ENCODE measurements at regions not wholly inside any gene's neighbourhood (a gene's known extent, or its start where the extent isn't known, plus 50 kb on each side); places are given as distances from the start of the nearest gene placed in this dataset.
A peak's percentile ranks its signal among the peaks of the same experiment; 100 is the strongest.
"Not testable (repeated sequence)": the region's sequence is repeated elsewhere in the genome, so short reads cannot be mapped to it uniquely, and the experiment has no call there.

DNA sequence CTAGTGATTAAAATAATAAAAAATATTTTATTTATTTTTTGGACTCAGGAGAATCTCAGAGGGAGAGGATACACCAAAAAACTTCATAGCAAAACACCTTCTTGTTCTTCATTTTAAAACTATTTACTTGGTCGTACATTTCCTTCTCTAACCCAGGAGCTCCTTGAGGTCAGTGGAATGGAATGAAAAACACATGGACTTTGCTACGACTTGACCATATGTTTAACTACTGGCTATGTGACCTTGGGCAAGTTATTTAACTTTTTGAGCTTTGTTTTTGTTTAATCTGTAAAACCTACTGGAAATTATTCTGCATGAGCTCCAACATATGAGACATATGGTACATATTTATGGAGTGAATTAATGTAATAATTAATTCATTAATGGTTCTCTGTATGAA, 1005.5 kb upstream of the CITED2 start:
- Histone ChIP-seq H2AK5ac (ENCODE audit: low read length, severe bottlenecking) (no peak overlapping the region), H3K14ac (ENCODE audit: low read length in 2 of 2) (no peak overlapping the region), H3K4me3 (ENCODE audit: insufficient read depth in 1 of 2, low read depth in 1 of 2, low read length in 2 of 2) (no peak overlapping the region), H2BK5ac (ENCODE audit: low read depth, low read length, poor library complexity, severe bottlenecking) (no peak overlapping the region), H3K4me1 (ENCODE audit: control insufficient read depth, insufficient read depth, low read depth, low read length) (peaks cover 2% of the 10 kb centered on the region), H4K8ac (ENCODE audit: low read length) (no peak overlapping the region), H3K79me1 (replicated peaks; ENCODE audit: low read length, poor library complexity, severe bottlenecking) (no peaks in the 10 kb centered on the region), H3K23ac (ENCODE audit: low read length in 2 of 2) (no peak overlapping the region), H2AFZ (ENCODE audit: low read depth, low read length) (no peak overlapping the region), H3K4me2 (ENCODE audit: low read length, poor library complexity, severe bottlenecking) (no peak overlapping the region), H3K18ac (ENCODE audit: low read depth in 1 of 2, low read length in 2 of 2) (no peak overlapping the region), H3K9me3 (ENCODE audit: control insufficient read depth, low read length) (peaks cover 6% of the 10 kb centered on the region), H3K36me3 (ENCODE audit: control insufficient read depth in 1 of 2, insufficient read depth in 2 of 2, low read depth in 1 of 2, low read length in 2 of 2) (no peaks in the 10 kb centered on the region), H2BK15ac (ENCODE audit: low read depth, poor library complexity, severe bottlenecking) (no peak overlapping the region), H3K27me3 (ENCODE audit: control insufficient read depth in 1 of 2, insufficient read depth in 1 of 2, low read length in 2 of 2) (no peaks in the 10 kb centered on the region), H3K27ac (ENCODE audit: low read length, poor library complexity, severe bottlenecking) (no peak overlapping the region), H2BK120ac (ENCODE audit: low read depth, low read length) (no peak overlapping the region), H3K4ac (ENCODE audit: low read depth in 1 of 2, low read length in 2 of 2) (no peak overlapping the region), H4K91ac (ENCODE audit: low read length) (no peak overlapping the region), H3K9ac (ENCODE audit: low read length) (no peak overlapping the region), H2BK12ac (ENCODE audit: low read length in 2 of 2) (no peak overlapping the region)
- DNase-seq = peak; percentile 52
- whole genome bisulfite sequencing = 50% methylated on average over 2 of the region's 2 CpGs

DNA sequence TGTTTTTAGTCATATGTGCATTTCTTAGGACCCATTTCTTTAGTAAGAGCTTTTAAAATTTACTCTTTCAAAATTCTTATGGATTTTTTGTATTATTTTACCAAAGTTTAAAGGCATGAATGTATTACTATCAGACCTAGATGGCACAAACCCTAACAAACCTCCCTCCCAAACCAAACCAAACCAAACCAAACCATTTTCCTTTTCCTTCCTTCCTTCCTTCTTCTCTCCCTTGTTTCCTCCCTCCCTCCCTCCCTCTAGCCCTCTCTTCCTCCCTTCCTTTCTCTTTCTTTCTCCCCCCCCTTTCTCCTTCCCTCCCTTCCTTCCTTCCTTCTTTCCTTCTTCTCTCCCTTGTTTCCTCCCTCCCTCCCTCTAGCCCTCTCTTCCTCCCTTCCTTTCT, 1001.8 kb upstream of the CITED2 start:
- H2BK15ac ChIP-seq (ENCODE audit: low read depth, poor library complexity, severe bottlenecking) = no peak overlapping the region
- no peak overlapping the region for H2BK12ac ChIP-seq (ENCODE audit: low read length in 2 of 2)
- H3K9ac ChIP-seq (ENCODE audit: low read length) = no peak overlapping the region
- H3K4me1 ChIP-seq (ENCODE audit: control insufficient read depth, insufficient read depth, low read depth, low read length) = peaks cover 2% of the 10 kb centered on the region
- no peak overlapping the region for H4K8ac ChIP-seq (ENCODE audit: low read length)
- no peak overlapping the region for H3K18ac ChIP-seq (ENCODE audit: low read depth in 1 of 2, low read length in 2 of 2)
- H2BK120ac ChIP-seq (ENCODE audit: low read depth, low read length) = no peak overlapping the region
- H3K23ac ChIP-seq (ENCODE audit: low read length in 2 of 2) = no peak overlapping the region
- DNase-seq = no peak
- H3K9me3 ChIP-seq (ENCODE audit: control insufficient read depth, low read length) = no peaks in the 10 kb centered on the region
- H3K27ac ChIP-seq (ENCODE audit: low read length, poor library complexity, severe bottlenecking) = no peak overlapping the region
- H3K36me3 ChIP-seq (ENCODE audit: control insufficient read depth in 1 of 2, insufficient read depth in 2 of 2, low read depth in 1 of 2, low read length in 2 of 2) = no peaks in the 10 kb centered on the region
- H2BK5ac ChIP-seq (ENCODE audit: low read depth, low read length, poor library complexity, severe bottlenecking) = no peak overlapping the region
- H3K27me3 ChIP-seq (ENCODE audit: control insufficient read depth in 1 of 2, insufficient read depth in 1 of 2, low read length in 2 of 2) = no peaks in the 10 kb centered on the region
- H2AFZ ChIP-seq (ENCODE audit: low read depth, low read length) = no peak overlapping the region
- no peak overlapping the region for H3K4me3 ChIP-seq (ENCODE audit: insufficient read depth in 1 of 2, low read depth in 1 of 2, low read length in 2 of 2)
- no peak overlapping the region for H3K4ac ChIP-seq (ENCODE audit: low read depth in 1 of 2, low read length in 2 of 2)
- no peak overlapping the region for H3K4me2 ChIP-seq (ENCODE audit: low read length, poor library complexity, severe bottlenecking)
- H2AK5ac ChIP-seq (ENCODE audit: low read length, severe bottlenecking) = no peak overlapping the region
- H3K14ac ChIP-seq (ENCODE audit: low read length in 2 of 2) = no peak overlapping the region
- H4K91ac ChIP-seq (ENCODE audit: low read length) = no peak overlapping the region
- no peaks in the 10 kb centered on the region for H3K79me1 ChIP-seq (replicated peaks; ENCODE audit: low read length, poor library complexity, severe bottlenecking)

DNA sequence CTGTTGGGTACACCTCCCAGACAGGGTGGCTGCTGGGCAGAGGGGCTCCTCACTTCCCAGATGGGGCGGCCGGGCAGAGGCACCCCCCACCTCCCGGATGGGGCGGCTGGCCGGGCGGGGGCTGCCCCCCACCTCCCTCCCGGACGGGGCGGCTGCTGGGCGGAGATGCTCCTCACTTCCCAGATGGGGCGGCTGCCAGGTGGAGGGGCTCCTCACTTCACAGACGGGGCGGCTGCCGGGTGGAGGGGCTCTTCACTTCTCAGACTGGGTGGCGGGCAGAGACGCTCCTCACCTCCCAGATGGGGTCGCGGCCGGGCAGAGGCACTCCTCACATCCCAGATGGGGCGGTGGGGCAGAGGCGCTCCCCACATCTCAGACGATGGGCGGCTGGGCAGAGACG, 999.3 kb upstream of the CITED2 start:
- H3K27me3 ChIP-seq (ENCODE audit: control insufficient read depth in 1 of 2, insufficient read depth in 1 of 2, low read length in 2 of 2); H2AFZ ChIP-seq (ENCODE audit: low read depth, low read length); H3K14ac ChIP-seq (ENCODE audit: low read length in 2 of 2); H3K36me3 ChIP-seq (ENCODE audit: control insufficient read depth in 1 of 2, insufficient read depth in 2 of 2, low read depth in 1 of 2, low read length in 2 of 2); H2BK12ac ChIP-seq (ENCODE audit: low read length in 2 of 2); H3K4me2 ChIP-seq (ENCODE audit: low read length, poor library complexity, severe bottlenecking); H3K18ac ChIP-seq (ENCODE audit: low read depth in 1 of 2, low read length in 2 of 2); H3K79me1 ChIP-seq (replicated peaks; ENCODE audit: low read length, poor library complexity, severe bottlenecking); H2BK15ac ChIP-seq (ENCODE audit: low read depth, poor library complexity, severe bottlenecking); H3K4ac ChIP-seq (ENCODE audit: low read depth in 1 of 2, low read length in 2 of 2); H3K23ac ChIP-seq (ENCODE audit: low read length in 2 of 2); H4K91ac ChIP-seq (ENCODE audit: low read length); H3K4me3 ChIP-seq (ENCODE audit: insufficient read depth in 1 of 2, low read depth in 1 of 2, low read length in 2 of 2); DNase-seq; H3K4me1 ChIP-seq (ENCODE audit: control insufficient read depth, insufficient read depth, low read depth, low read length); H3K9ac ChIP-seq (ENCODE audit: low read length); H3K9me3 ChIP-seq (ENCODE audit: control insufficient read depth, low read length); H3K27ac ChIP-seq (ENCODE audit: low read length, poor library complexity, severe bottlenecking); H4K8ac ChIP-seq (ENCODE audit: low read length); H2AK5ac ChIP-seq (ENCODE audit: low read length, severe bottlenecking); H2BK5ac ChIP-seq (ENCODE audit: low read depth, low read length, poor library complexity, severe bottlenecking): not testable (repeated sequence)
- WGBS = 99% methylated on average over 15 of the region's 24 CpGs
- H2BK120ac ChIP-seq (ENCODE audit: low read depth, low read length) = peak overlapping the region; percentile 19

DNA sequence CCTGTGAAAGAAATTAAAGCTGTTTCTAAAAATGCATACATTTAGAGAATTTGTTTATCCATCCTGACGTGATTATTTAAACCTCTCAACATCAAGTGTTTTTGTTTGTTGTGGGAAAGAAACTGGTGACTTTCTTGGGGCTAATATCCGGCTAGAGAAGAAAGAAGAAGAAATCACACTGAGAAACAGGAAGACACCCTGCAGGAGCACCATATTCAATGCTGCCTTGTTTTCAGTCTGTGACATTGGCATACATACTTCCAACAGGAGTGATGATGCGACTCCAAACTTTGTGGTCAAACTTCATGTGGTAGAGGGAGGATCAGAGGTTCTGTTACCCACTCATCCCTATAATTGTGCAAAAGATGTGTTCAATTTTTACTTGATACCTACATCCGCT, 997.6 kb upstream of the CITED2 start:
- H2BK5ac ChIP-seq (ENCODE audit: low read depth, low read length, poor library complexity, severe bottlenecking) = no peak overlapping the region
- no peaks in the 10 kb centered on the region for H3K4me1 ChIP-seq (ENCODE audit: control insufficient read depth, insufficient read depth, low read depth, low read length)
- H2BK12ac ChIP-seq (ENCODE audit: low read length in 2 of 2) = peak overlapping the region; percentile 6 to 84
- H3K4me2 ChIP-seq (ENCODE audit: low read length, poor library complexity, severe bottlenecking) = no peak overlapping the region
- H2AK5ac ChIP-seq (ENCODE audit: low read length, severe bottlenecking) = no peak overlapping the region
- H2AFZ ChIP-seq (ENCODE audit: low read depth, low read length) = no peak overlapping the region
- H3K4me3 ChIP-seq (ENCODE audit: insufficient read depth in 1 of 2, low read depth in 1 of 2, low read length in 2 of 2) = no peak overlapping the region
- no peak overlapping the region for H3K9ac ChIP-seq (ENCODE audit: low read length)
- no peak overlapping the region for H2BK120ac ChIP-seq (ENCODE audit: low read depth, low read length)
- 76% methylated on average over 3 of the region's 4 CpGs for WGBS
- no peak overlapping the region for H3K23ac ChIP-seq (ENCODE audit: low read length in 2 of 2)
- peak overlapping the region; percentile 62 to 73 for H3K18ac ChIP-seq (ENCODE audit: low read depth in 1 of 2, low read length in 2 of 2)
- no peaks in the 10 kb centered on the region for H3K9me3 ChIP-seq (ENCODE audit: control insufficient read depth, low read length)
- H4K8ac ChIP-seq (ENCODE audit: low read length) = no peak overlapping the region
- no peak overlapping the region for H3K4ac ChIP-seq (ENCODE audit: low read depth in 1 of 2, low read length in 2 of 2)
- no peaks in the 10 kb centered on the region for H3K27me3 ChIP-seq (ENCODE audit: control insufficient read depth in 1 of 2, insufficient read depth in 1 of 2, low read length in 2 of 2)
- no peak overlapping the region for H3K14ac ChIP-seq (ENCODE audit: low read length in 2 of 2)
- H3K36me3 ChIP-seq (ENCODE audit: control insufficient read depth in 1 of 2, insufficient read depth in 2 of 2, low read depth in 1 of 2, low read length in 2 of 2) = no peaks in the 10 kb centered on the region
- H3K27ac ChIP-seq (ENCODE audit: low read length, poor library complexity, severe bottlenecking) = no peak overlapping the region
- H3K79me1 ChIP-seq (replicated peaks; ENCODE audit: low read length, poor library complexity, severe bottlenecking) = no peaks in the 10 kb centered on the region
- no peak overlapping the region for H2BK15ac ChIP-seq (ENCODE audit: low read depth, poor library complexity, severe bottlenecking)
- no peak for DNase-seq
- H4K91ac ChIP-seq (ENCODE audit: low read length) = peak overlapping the region; percentile 68
